Liver (tissue), 7 donors: ENCODE measurements at regions not wholly inside any gene's neighbourhood (a gene's known extent, or its start where the extent isn't known, plus 50 kb on each side); places are given as distances from the start of the nearest gene placed in this dataset.

ENCODE experiments used
- DNase-seq: peaks from one replicate; pipeline ENCODE4 v3.0.0-alpha.2; 2017; ENCODE audit warnings: low spot score
- H3K27ac ChIP-seq, 2 donors: one replicate each; pipeline ENCODE4 v1.7.0; 2013; ENCODE audit warnings: inconsistent platforms in 2 of 2, low read length in 2 of 2, control low read depth in 1 of 2, low read depth in 1 of 2, mild to moderate bottlenecking in 1 of 2
- H3K27me3 ChIP-seq, 4 donors: one replicate each; pipeline versions ENCODE4 v1.6.1 to v1.7.0; 2013; ENCODE audit warnings: low read length in 3 of 4, inconsistent platforms in 1 of 4, mild to moderate bottlenecking in 1 of 4, moderate library complexity in 1 of 4; ENCODE audit not compliant: control insufficient read depth in 4 of 4, insufficient read depth in 4 of 4
- H3K36me3 ChIP-seq, 4 donors: one replicate each; pipeline versions ENCODE4 v1.6.1 to v1.7.0; 2013; ENCODE audit warnings: low read length in 3 of 4, mild to moderate bottlenecking in 3 of 4, low read depth in 1 of 4, moderate library complexity in 1 of 4; ENCODE audit not compliant: control insufficient read depth in 4 of 4, insufficient read depth in 3 of 4
- H3K4me1 ChIP-seq, 4 donors: one replicate each; pipeline versions ENCODE4 v1.6.1 to v1.7.0; 2013; ENCODE audit warnings: low read length in 3 of 4, mild to moderate bottlenecking in 3 of 4, moderate library complexity in 1 of 4; ENCODE audit not compliant: control insufficient read depth in 4 of 4, insufficient read depth in 4 of 4
- H3K4me3 ChIP-seq, 3 donors: one replicate each; pipeline versions ENCODE4 v1.6.1 to v1.7.0; 2013; ENCODE audit warnings: low read length in 3 of 3, control low read depth in 1 of 3, low read depth in 1 of 3, mild to moderate bottlenecking in 1 of 3
- H3K9ac ChIP-seq, 2 donors: one replicate each; pipeline ENCODE4 v1.7.0; 2013; ENCODE audit warnings: low read length in 2 of 2, mild to moderate bottlenecking in 2 of 2, moderate library complexity in 2 of 2, control low read depth in 1 of 2, low read depth in 1 of 2
- H3K9me3 ChIP-seq, 4 donors: one replicate each; pipeline versions ENCODE4 v1.6.1 to v1.7.0; 2013; ENCODE audit warnings: low read length in 3 of 4; ENCODE audit not compliant: control insufficient read depth in 4 of 4
- ATF3 ChIP-seq: IDR thresholded peaks from 2 replicates; pipeline ENCODE4 v1.6.1; 2016; ENCODE audit warnings: antibody characterized with exemption
- EGR1 ChIP-seq, 2 donors: IDR thresholded peaks; 2 replicates each; pipeline ENCODE4 v1.6.1; 2016 to 2018; ENCODE audit warnings: antibody characterized with exemption in 2 of 2, low read depth in 2 of 2
- FOXA1 ChIP-seq: IDR thresholded peaks from 2 replicates; pipeline ENCODE4 v1.6.1; 2016; ENCODE audit warnings: antibody characterized with exemption
- FOXA2 ChIP-seq: IDR thresholded peaks from 2 replicates; pipeline ENCODE4 v1.6.1; 2016; ENCODE audit warnings: antibody characterized with exemption
- GABPA ChIP-seq, 2 donors: IDR thresholded peaks in 1 of 2; conservative IDR thresholded peaks in 1 of 2; 2 replicates each; pipeline ENCODE4 v1.6.1; 2016; ENCODE audit warnings: antibody characterized with exemption in 2 of 2, mild to moderate bottlenecking in 1 of 2, moderate library complexity in 1 of 2
- HNF4A ChIP-seq, 2 donors: conservative IDR thresholded peaks; 2 replicates each; pipeline ENCODE4 v1.6.1; 2016; ENCODE audit warnings: antibody characterized with exemption in 2 of 2, mild to moderate bottlenecking in 2 of 2
- MAX ChIP-seq: IDR thresholded peaks from 2 replicates; pipeline ENCODE4 v1.6.1; 2016; ENCODE audit warnings: antibody characterized with exemption
- NR2F2 ChIP-seq: IDR thresholded peaks from 2 replicates; pipeline ENCODE4 v1.6.1; 2016; ENCODE audit warnings: antibody characterized with exemption
- REST ChIP-seq: IDR thresholded peaks from 2 replicates; pipeline ENCODE4 v1.6.1; 2016; ENCODE audit warnings: antibody characterized with exemption, mild to moderate bottlenecking
- SP1 ChIP-seq: IDR thresholded peaks from 2 replicates; pipeline ENCODE4 v1.6.1; 2018; ENCODE audit warnings: antibody characterized with exemption, mild to moderate bottlenecking
- TAF1 ChIP-seq: conservative IDR thresholded peaks from 2 replicates; pipeline ENCODE4 v1.6.1; 2016; ENCODE audit warnings: antibody characterized with exemption, mild to moderate bottlenecking
- ZBTB33 ChIP-seq: IDR thresholded peaks from 2 replicates; pipeline ENCODE4 v1.6.1; 2016; ENCODE audit warnings: antibody characterized with exemption
- WGBS: extraction: QIAGEN DNeasy Blood & Tissue Kit; methylation state at CpG from one replicate; pipeline ENCODE4 v1.1.7; 2013; 5-methylcytosine and 5-hydroxymethylcytosine counted together
- donor health status: healthy.
- donor health status: healthy.
- donor health status: healthy.
- donor health status: healthy.

- H3K27ac ChIP-seq = no peak overlapping the region
- no peaks in the 10 kb centered on the region for H3K27me3 ChIP-seq
- no peak for DNase-seq
- peaks cover 0 to 3% (median 0%) of the 10 kb centered on the region in 4 donors for H3K9me3 ChIP-seq
- H3K36me3 ChIP-seq = no peaks in the 10 kb centered on the region
- H3K4me3 ChIP-seq = no peak overlapping the region
- H3K4me1 ChIP-seq = no peaks in the 10 kb centered on the region
- H3K9ac ChIP-seq = no peak overlapping the region
- WGBS = 88% methylated on average over 6 of the region's 6 CpGs
- TF ChIP-seq TAF1 (no peak), FOXA2 (no peak), ZBTB33 (no peak), REST (no peak), GABPA (IDR thresholded peaks at IDR 0.05 in 1 of 2, conservative IDR thresholded peaks at IDR 0.05 in 1 of 2) (no peak)
Observed at GRCh38 chr17:63358111-63358839, 87.8 kb downstream of the CYB561 start.

- Histone ChIP-seq H3K27me3 (no peaks in the 10 kb centered on the region), H3K9me3 (peaks cover 0 to 3% (median 0%) of the 10 kb centered on the region in 4 donors), H3K4me3 (no peak overlapping the region), H3K4me1 (no peaks in the 10 kb centered on the region), H3K36me3 (no peaks in the 10 kb centered on the region), H3K9ac (no peak overlapping the region), H3K27ac (no peak overlapping the region)
- 92% methylated on average over 3 of the region's 3 CpGs for WGBS
- DNase-seq = no peak
- TF ChIP-seq SP1 = no peak
- no peak for TF ChIP-seq HNF4A (conservative IDR thresholded peaks at IDR 0.05)
- TF ChIP-seq ATF3 = no peak
- no peak for TF ChIP-seq MAX
- no peak for TF ChIP-seq NR2F2
- TF ChIP-seq FOXA1 = no peak
Observed at GRCh38 chr17:63358956-63359355, 87.2 kb downstream of the CYB561 start.

GRCh38 chr17:63361182-63361581 lies 84.9 kb downstream of the CYB561 start:
- Histone ChIP-seq H3K27me3 (no peaks in the 10 kb centered on the region), H3K9ac (no peak overlapping the region), H3K4me3 (no peak overlapping the region), H3K36me3 (no peaks in the 10 kb centered on the region), H3K9me3 (peaks cover 0 to 3% (median 0%) of the 10 kb centered on the region in 4 donors), H3K4me1 (no peaks in the 10 kb centered on the region), H3K27ac (no peak overlapping the region)
- no peak for TF ChIP-seq EGR1 (IDR thresholded peaks at IDR 0.05; ENCODE audit: low read depth in 2 of 2)
- DNase-seq = no peak
- WGBS = 90% methylated on average over 7 of the region's 7 CpGs
